ENCODE measurements at regions not wholly inside any gene's neighbourhood (a gene's known extent, or its start where the extent isn't known, plus 50 kb on each side); places are given as distances from the start of the nearest gene placed in this dataset.

GRCh38 chr5:92899611-92900010, 681.4 kb downstream of the NR2F1-AS1 start:
- Histone ChIP-seq H2AFZ (ENCODE audit: low read depth, low read length) (no peak overlapping the region), H3K9ac (ENCODE audit: low read length) (no peak overlapping the region), H3K79me2 (ENCODE audit: low read length) (no peaks in the 10 kb centered on the region), H3K27ac (ENCODE audit: low read length) (no peak overlapping the region), H3K27me3 (ENCODE audit: low read depth, low read length) (no peaks in the 10 kb centered on the region), H3K4me2 (ENCODE audit: low read length) (no peak overlapping the region), H3K4me3 (ENCODE audit: low read length) (no peak overlapping the region), H3K9me3 (ENCODE audit: insufficient read depth, low read length) (no peaks in the 10 kb centered on the region), H4K20me1 (ENCODE audit: insufficient read depth, low read length) (no peaks in the 10 kb centered on the region), H3K4me1 (ENCODE audit: low read length) (no peaks in the 10 kb centered on the region), H3K36me3 (replicated peaks; ENCODE audit: low read depth, low read length) (no peaks in the 10 kb centered on the region)
- TF ChIP-seq EZH2phosphoT487 (IDR thresholded peaks at IDR 0.05; ENCODE audit: low read depth) (no peak), CTCF (IDR thresholded peaks at IDR 0.05; ENCODE audit: low read depth, low read length) (no peak)

DNA sequence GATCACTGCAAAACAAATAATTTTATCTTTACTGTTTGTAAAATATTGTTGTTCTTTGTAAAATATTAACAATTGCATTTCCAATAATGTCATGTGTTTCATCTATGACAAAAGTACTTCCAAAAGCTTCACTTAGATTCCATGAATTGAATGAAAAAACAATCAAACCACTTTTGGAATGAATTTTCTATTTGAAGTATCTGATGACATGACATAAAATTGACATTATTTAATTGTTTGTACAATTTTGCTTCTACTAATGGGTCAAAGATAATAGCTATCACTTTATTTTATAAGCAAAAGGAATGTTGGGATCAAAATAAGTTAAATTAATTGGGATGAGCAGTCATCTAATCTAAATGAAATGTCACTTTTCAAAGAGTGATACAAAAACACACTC, 684.3 kb downstream of the NR2F1-AS1 start:
- Histone ChIP-seq H3K36me3 (replicated peaks; ENCODE audit: low read depth, low read length) (no peaks in the 10 kb centered on the region), H2AFZ (ENCODE audit: low read depth, low read length) (no peak overlapping the region), H3K27ac (ENCODE audit: low read length) (no peak overlapping the region), H3K79me2 (ENCODE audit: low read length) (no peaks in the 10 kb centered on the region), H4K20me1 (ENCODE audit: insufficient read depth, low read length) (no peaks in the 10 kb centered on the region), H3K4me1 (ENCODE audit: low read length) (no peaks in the 10 kb centered on the region), H3K9me3 (ENCODE audit: insufficient read depth, low read length) (no peaks in the 10 kb centered on the region), H3K27me3 (ENCODE audit: low read depth, low read length) (no peaks in the 10 kb centered on the region), H3K4me3 (ENCODE audit: low read length) (no peak overlapping the region), H3K4me2 (ENCODE audit: low read length) (no peak overlapping the region), H3K9ac (ENCODE audit: low read length) (no peak overlapping the region)
- TF ChIP-seq EZH2phosphoT487 (IDR thresholded peaks at IDR 0.05; ENCODE audit: low read depth) (no peak), CTCF (IDR thresholded peaks at IDR 0.05; ENCODE audit: low read depth, low read length) (no peak)

- Histone ChIP-seq H3K27me3 (ENCODE audit: low read depth, low read length) (no peaks in the 10 kb centered on the region), H3K9me3 (ENCODE audit: insufficient read depth, low read length) (no peaks in the 10 kb centered on the region), H3K9ac (ENCODE audit: low read length) (no peak overlapping the region), H3K79me2 (ENCODE audit: low read length) (no peaks in the 10 kb centered on the region), H3K27ac (ENCODE audit: low read length) (no peak overlapping the region), H4K20me1 (ENCODE audit: insufficient read depth, low read length) (no peaks in the 10 kb centered on the region), H3K4me1 (ENCODE audit: low read length) (no peaks in the 10 kb centered on the region), H3K36me3 (replicated peaks; ENCODE audit: low read depth, low read length) (no peaks in the 10 kb centered on the region), H2AFZ (ENCODE audit: low read depth, low read length) (no peak overlapping the region), H3K4me2 (ENCODE audit: low read length) (no peak overlapping the region), H3K4me3 (ENCODE audit: low read length) (no peak overlapping the region)
- TF ChIP-seq EZH2phosphoT487 (IDR thresholded peaks at IDR 0.05; ENCODE audit: low read depth) (no peak), CTCF (IDR thresholded peaks at IDR 0.05; ENCODE audit: low read depth, low read length) (no peak)
These were observed 690.2 kb downstream of the NR2F1-AS1 start for GRCh38 chr5:92890841-92891244.

GRCh38 chr5:92889140-92889539, 691.9 kb downstream of the NR2F1-AS1 start:
- H3K4me3 ChIP-seq (ENCODE audit: low read length), result no peak overlapping the region
- H3K27me3 ChIP-seq (ENCODE audit: low read depth, low read length), result no peaks in the 10 kb centered on the region
- no peaks in the 10 kb centered on the region for H3K9me3 ChIP-seq (ENCODE audit: insufficient read depth, low read length)
- H3K36me3 ChIP-seq (replicated peaks; ENCODE audit: low read depth, low read length), result no peaks in the 10 kb centered on the region
- no peaks in the 10 kb centered on the region for H4K20me1 ChIP-seq (ENCODE audit: insufficient read depth, low read length)
- no peak overlapping the region for H3K27ac ChIP-seq (ENCODE audit: low read length)
- no peak overlapping the region for H3K4me2 ChIP-seq (ENCODE audit: low read length)
- TF ChIP-seq EZH2phosphoT487 (IDR thresholded peaks at IDR 0.05; ENCODE audit: low read depth) (no peak), CTCF (IDR thresholded peaks at IDR 0.05; ENCODE audit: low read depth, low read length) (no peak)
- H3K4me1 ChIP-seq (ENCODE audit: low read length), result no peaks in the 10 kb centered on the region
- no peak overlapping the region for H3K9ac ChIP-seq (ENCODE audit: low read length)
- H3K79me2 ChIP-seq (ENCODE audit: low read length), result no peaks in the 10 kb centered on the region
- no peak overlapping the region for H2AFZ ChIP-seq (ENCODE audit: low read depth, low read length)

All from OCI-LY3 (cell line).